HG03159 (cell line): ENCODE measurements at regions not wholly inside any gene's neighbourhood (a gene's known extent, or its start where the extent isn't known, plus 50 kb on each side); places are given as distances from the start of the nearest gene placed in this dataset.
"Not testable (repeated sequence)": the region's sequence is repeated elsewhere in the genome, so short reads cannot be mapped to it uniquely, and the experiment has no call there.

Source experiments
- ATAC-seq: cut with Tn5 transposase; IDR thresholded peaks from one replicate; pipeline ENCODE4 v1.9.1; 2021; ENCODE audit warnings: mild to moderate bottlenecking, moderate library complexity; ENCODE audit not compliant: unreplicated experiment

- ATAC-seq: no peak
Observed at GRCh38 chr15:91413142-91413541, 313.1 kb downstream of the SV2B start.

DNA sequence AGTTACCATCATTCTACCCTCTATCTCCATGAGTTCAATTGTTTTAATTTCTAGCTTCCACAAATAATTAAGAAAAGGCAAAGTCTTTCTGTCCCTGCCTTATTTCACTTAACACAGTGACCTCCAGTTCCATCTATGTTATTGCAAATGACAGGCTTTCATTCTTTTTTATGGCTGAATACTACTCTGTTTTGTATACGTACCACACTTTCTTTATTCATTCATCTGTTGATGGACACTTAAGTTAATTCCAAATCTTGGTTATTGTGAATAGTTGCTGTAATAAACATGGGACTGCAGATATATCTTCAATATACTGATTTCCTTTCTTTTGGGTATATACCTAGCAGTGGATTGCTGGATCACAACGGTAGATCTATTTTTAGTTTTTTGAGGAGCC is 314.1 kb downstream of the SV2B start:
- ATAC-seq: no peak

DNA sequence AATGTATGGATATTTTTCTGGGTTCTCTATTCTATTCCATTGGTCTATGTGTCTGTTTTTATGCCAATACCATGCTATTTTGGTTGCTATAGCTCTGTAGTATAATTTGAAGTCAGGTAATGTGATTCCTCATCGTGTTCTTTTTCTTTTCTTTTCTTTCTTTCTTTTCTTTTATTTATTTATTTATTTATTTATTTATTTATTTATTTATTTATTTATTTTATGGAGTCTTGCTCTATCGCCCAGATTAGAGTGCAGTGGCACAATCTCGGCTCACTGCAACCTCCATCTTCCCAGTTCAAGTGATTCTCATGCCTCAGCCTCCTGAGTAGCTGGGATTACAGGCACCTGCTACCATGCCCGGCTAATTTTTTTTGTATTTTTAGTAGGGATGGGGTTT is 315.2 kb downstream of the SV2B start:
- ATAC-seq: not testable (repeated sequence)

GRCh38 chr15:91420689-91421088 is 320.6 kb downstream of the SV2B start:
- no peak for ATAC-seq

- ATAC-seq: no peak
Observed at GRCh38 chr15:91422797-91423196, 322.7 kb downstream of the SV2B start.

DNA sequence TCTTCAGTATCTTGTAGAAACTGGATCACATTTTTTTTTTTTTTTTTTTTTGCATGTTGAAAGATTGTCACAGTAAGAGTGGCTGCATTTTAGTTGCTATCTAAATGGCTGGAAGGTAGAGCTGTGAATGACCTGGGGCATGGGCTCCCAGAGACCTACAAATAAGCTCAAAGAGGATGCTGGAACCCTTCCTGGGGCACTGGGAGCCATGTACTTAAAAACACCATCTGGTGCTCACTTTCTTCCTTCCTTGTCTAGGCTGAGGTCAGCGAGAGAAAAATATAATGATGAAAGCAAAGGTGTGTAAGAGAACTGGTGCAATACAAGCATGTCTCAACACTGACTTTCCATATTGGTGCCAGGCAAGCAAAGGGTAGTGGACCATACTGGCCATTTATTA is 323.9 kb downstream of the SV2B start:
- no peak for ATAC-seq

DNA sequence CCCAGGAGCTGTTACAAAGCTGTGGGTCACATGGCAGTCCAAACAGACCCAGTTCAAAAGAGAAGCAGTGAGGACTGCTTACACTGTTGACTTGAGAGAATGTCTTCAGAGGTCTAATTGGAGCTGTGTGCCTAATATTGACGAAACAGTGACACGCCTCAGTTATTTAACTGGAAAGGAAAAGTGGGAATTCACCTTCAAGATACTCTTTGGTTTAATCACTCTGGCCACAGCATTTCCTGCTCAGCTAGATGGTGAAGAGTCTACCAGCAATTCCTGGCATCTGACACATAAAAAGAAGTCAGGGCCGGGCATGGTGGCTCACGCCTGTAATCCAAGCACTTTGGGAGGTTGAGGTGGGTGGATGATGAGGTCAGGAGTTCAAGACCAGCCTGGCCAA is 326.4 kb downstream of the SV2B start:
- no peak for ATAC-seq

- no peak for ATAC-seq
Observed at GRCh38 chr15:91429973-91430372, 329.9 kb downstream of the SV2B start.

GRCh38 chr15:91431041-91431715 is 331.1 kb downstream of the SV2B start:
- ATAC-seq: no peak

DNA sequence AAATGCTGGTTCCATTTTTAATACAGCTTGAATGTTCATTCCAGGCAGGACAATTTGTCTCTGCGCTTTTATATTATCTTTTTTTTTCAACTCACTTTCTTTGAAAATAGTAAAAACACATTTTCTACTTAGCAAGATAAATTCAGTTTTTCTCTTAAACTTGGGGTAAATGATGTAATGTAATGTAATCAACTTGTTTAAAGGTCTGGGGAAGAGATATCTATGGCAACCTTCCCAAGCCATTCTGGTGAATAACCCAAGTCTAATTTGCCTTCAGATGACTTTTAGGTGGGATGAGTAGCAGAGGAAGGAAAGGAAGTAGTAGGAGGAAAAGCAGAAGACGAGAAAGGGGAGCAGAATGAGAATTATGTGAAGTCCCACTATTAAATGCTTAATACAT is 335.1 kb downstream of the SV2B start:
- ATAC-seq: no peak

DNA sequence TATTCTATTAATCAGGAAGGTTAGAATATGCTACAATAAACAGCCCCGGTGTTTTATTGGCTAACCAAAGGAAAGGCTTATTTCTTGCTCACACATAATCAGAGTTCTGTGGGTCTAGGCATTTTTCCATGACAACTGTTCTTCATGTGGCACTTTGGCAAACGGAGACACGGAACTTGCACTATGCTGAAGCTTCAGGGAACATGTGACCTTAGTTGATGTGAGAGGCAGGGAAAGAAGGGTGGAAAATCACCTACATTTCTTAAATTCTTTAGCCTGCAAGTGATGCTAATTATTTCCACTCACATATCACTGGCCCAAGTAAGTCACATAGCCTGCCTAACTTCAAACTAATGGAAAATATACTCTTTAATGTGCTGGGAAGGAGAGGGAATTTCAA is 344.6 kb downstream of the SV2B start:
- no peak for ATAC-seq

DNA sequence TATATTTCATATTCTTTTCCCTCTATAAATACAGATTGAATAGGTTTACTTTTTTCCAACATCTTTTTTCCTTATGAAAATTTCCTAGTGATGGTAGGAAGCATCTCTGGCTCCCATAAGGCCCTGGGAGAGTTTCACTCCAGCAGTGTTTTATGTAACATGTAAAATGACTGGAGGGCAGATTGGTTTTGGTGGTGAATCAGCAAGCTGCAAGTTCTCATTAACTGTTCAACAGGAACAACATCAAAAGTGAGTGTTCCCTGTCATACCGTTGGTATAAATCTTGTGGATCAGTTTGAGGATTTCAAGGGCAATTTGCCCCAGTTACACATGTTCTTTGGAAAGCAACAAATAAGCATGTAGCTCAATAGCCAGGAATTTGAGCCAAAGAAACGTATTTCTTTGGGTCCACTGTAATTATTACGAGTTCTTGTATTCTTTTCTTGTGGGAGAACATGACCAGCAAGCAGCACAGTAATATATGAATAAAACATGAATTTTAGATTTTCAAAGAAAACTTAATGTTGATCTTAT is 345.7 kb downstream of the SV2B start:
- ATAC-seq: no peak

- ATAC-seq: no peak
Observed at GRCh38 chr15:91447991-91448644, 348.1 kb downstream of the SV2B start.

DNA sequence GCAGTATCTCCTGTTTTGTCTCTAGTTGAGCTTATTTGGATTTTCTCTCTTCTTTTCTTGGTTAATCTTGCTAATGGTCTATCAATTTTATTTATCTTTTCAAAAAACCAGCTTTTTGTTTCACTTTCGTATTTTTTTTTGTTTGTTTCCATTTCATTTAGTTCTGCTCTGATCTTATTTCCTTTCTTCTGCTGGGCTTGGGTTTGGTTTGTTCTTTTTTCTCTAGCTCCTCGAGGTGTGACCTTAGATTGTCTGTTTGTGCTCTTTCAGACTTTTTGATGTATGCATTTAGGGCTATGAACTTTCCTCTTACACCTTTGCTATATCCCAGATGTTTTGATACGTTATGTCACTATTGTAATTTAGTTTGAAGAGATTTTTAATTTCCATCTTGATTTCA is 353.3 kb downstream of the SV2B start:
- not testable (repeated sequence) for ATAC-seq

GRCh38 chr15:91456251-91456718 is 356.2 kb downstream of the SV2B start:
- no peak for ATAC-seq

GRCh38 chr15:91456921-91457320 is 356.9 kb downstream of the SV2B start:
- ATAC-seq: no peak

DNA sequence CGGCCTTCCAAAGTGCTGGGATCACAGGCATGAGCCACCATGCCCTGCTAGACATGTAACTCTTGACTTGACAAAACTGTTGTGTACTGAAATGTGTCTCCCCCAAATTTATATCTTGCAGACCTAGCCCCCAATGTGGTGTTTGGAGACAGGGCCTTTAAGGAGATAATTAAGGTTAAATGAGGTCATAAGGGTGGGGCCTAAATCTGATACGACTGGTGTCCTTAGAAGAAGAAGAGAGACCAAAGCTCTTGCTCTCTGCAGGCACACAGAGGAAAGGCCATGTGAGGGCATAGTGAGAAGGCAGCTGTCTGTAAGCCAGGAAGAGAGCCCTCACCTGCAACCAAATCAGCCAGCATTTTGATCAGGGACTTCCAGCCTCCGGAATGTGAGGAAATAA is 361.3 kb downstream of the SV2B start:
- ATAC-seq: no peak

DNA sequence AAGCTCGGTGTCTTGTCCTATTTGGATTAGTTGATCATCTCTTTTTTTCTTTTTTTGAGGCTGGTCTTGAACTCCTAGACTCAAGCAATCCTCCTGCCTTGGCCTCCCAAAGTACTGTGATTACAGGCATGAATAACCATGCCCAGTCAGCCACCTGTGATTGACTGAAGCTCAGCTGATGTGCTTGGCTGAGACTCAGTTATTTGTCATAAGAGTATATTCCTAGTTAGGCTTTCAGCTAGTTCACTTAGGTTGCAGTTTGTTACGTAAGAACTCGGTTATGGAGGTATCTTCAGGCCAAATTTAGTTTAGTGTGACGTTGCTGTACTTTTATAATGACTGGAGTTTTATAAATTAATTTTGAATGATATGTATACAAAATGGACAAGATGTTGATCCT is 365.0 kb downstream of the SV2B start:
- no peak for ATAC-seq

DNA sequence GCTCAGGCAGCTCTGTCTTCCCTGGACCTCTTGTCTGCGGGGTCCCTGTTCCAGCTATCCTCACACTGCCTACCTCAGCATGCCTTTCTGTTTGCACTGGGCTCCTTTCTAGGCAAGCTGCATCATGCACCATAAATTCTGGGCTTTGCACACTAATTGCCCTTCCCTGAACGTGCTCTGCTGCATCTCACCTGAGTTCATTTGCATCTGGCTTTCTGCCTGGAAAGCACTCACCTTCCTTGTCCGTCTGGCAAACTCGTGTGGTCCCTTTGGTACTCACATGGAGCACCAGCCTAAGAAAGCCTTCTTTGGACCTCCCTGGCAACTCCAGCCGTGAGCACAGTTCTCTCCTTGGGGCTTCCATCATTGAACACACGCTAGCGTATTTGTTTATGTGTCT is 365.6 kb downstream of the SV2B start:
- no peak for ATAC-seq

DNA sequence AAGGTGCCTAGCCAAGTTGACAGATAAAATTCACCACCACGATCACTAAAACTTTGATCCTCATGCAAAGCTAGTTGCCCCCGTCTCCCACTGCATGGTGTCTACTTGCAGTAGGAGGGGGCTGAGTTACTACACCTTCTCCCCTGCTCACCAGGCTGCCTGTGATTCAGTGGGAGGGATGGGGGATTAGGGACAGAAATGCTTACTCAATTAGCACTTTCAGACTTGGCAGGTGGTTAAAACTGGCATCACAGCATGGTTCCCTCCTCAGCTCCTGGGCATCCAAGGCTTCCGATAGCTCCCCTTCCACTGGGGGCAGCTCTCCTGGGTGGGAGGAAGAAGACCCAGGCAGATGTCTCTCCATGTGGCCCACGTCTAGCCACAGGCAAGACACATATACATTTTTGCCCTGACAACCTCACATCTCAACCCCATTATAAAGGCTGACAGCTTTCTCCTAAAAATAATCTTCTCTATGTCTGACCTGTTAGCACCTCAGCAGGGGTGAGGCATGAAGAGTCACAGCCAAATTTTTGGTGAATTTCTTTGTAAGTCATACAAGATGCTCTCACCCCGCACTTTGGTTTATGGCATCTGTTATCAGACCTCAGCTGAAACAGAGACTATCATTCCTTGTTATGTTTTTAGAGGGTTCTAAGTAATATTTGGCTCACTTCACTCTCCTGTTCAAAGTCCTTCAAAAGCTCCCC is 369.0 kb downstream of the SV2B start:
- ATAC-seq: no peak

DNA sequence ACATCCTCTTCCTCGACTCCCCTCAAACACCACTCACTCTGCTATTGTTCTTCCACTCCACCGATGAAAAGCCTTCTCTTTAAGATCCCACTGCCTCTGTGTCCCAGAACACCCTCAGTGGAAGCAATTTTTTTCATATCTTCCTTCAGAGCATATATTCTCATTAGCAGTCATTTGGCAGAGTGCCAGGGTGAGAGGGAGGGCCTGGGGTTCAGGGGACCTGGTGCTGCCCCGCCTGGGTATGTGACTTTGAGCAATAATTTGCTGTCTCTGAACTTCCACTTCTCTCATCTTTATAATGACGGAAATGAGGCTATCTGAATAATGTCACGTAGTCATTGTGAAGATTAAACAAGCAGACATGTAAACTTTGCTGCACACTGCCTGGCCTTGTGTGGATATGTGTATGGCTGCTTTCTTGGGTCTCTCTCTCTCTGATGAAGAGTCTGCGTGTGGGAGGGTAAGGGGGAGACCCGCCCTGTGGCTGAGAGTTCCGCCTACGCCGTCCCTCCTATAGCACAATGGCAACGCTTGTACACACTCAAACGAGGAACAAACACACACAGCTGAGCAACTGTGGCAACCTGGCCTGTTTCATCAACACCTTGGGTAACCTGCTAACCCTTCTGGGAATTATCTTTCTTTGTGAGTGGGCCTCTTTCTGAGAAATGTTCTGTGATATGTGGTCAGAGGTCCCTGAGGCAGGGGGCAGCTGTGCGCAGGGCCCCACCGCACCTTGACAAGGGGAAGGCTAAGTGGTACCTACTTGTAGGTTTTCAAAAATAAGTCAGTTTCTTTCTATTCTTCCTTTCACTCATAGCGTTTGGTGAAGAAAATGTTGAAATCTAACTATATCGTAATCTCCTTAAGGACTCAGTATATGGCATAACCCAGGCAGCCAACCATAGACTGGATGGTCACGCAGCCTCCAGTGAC is 369.8 kb downstream of the SV2B start:
- no peak for ATAC-seq
